Mesenchymal stem cell (in vitro differentiated cells and primary cell): ENCODE measurements at regions not wholly inside any gene's neighbourhood (a gene's known extent, or its start where the extent isn't known, plus 50 kb on each side); places are given as distances from the start of the nearest gene placed in this dataset.

Source experiments
- DNase-seq: peaks from one replicate; pipeline ENCODE4 v3.0.0-alpha.2; 2013
- H2AFZ ChIP-seq: one replicate; pipeline ENCODE4 v1.6.1; 2013; ENCODE audit warnings: low read depth, mild to moderate bottlenecking, control low read depth, inconsistent platforms, low read length, moderate library complexity
- H2AK5ac ChIP-seq: 2 replicates; pipeline ENCODE4 v1.6.1; 2013; ENCODE audit warnings: low read length, moderate library complexity, mild to moderate bottlenecking, inconsistent platforms; ENCODE audit not compliant: severe bottlenecking
- H2BK120ac ChIP-seq: one replicate; pipeline ENCODE4 v1.6.1; 2013; ENCODE audit warnings: low read depth, mild to moderate bottlenecking, inconsistent platforms, low read length, moderate library complexity
- H2BK12ac ChIP-seq, 2 experiments: one replicate each; pipeline ENCODE4 v1.6.1; 2013; ENCODE audit warnings: inconsistent platforms in 2 of 2, low read length in 2 of 2, mild to moderate bottlenecking in 2 of 2, moderate library complexity in 2 of 2, control low read depth in 1 of 2
- H2BK15ac ChIP-seq: one replicate; pipeline ENCODE4 v1.6.1; 2013; ENCODE audit warnings: mild to moderate bottlenecking, low read depth, inconsistent platforms; ENCODE audit not compliant: poor library complexity, severe bottlenecking
- H2BK5ac ChIP-seq: 2 replicates; pipeline ENCODE4 v1.6.1; 2013; ENCODE audit warnings: low read depth, mild to moderate bottlenecking, low read length, control low read depth, inconsistent platforms; ENCODE audit not compliant: poor library complexity, severe bottlenecking
- H3K14ac ChIP-seq, 2 experiments: one replicate each; pipeline ENCODE4 v1.6.1; 2013; ENCODE audit warnings: inconsistent platforms in 2 of 2, low read length in 2 of 2, control low read depth in 1 of 2, mild to moderate bottlenecking in 1 of 2, moderate library complexity in 1 of 2
- H3K18ac ChIP-seq, 2 experiments: one replicate each; pipeline ENCODE4 v1.6.1; 2013; ENCODE audit warnings: inconsistent platforms in 2 of 2, low read length in 2 of 2, control low read depth in 1 of 2, low read depth in 1 of 2, mild to moderate bottlenecking in 1 of 2
- H3K23ac ChIP-seq, 2 experiments: one replicate each; pipeline ENCODE4 v1.6.1; 2013; ENCODE audit warnings: inconsistent platforms in 2 of 2, low read length in 2 of 2, mild to moderate bottlenecking in 2 of 2, moderate library complexity in 2 of 2, control low read depth in 1 of 2
- H3K27ac ChIP-seq: 2 replicates; pipeline ENCODE4 v1.5.1; 2013; ENCODE audit warnings: mild to moderate bottlenecking, moderate library complexity, low read length, control low read depth, inconsistent platforms; ENCODE audit not compliant: poor library complexity, severe bottlenecking
- H3K27me3 ChIP-seq, 2 experiments: 2 replicates each; pipeline versions ENCODE4 v1.6.1 to v1.7.0; 2013; ENCODE audit warnings: low read length in 2 of 2, mild to moderate bottlenecking in 2 of 2, moderate library complexity in 2 of 2, control low read depth in 1 of 2, inconsistent platforms in 1 of 2; ENCODE audit not compliant: control insufficient read depth in 1 of 2, insufficient read depth in 1 of 2
- H3K36me3 ChIP-seq, 2 experiments: 2 replicates each; pipeline versions ENCODE4 v1.6.1 to v1.7.0; 2013; ENCODE audit warnings: low read length in 2 of 2, control low read depth in 1 of 2, inconsistent platforms in 1 of 2, low read depth in 1 of 2, mild to moderate bottlenecking in 1 of 2; ENCODE audit not compliant: insufficient read depth in 2 of 2, control insufficient read depth in 1 of 2
- H3K4ac ChIP-seq, 2 experiments: one replicate each; pipeline ENCODE4 v1.6.1; 2013; ENCODE audit warnings: inconsistent platforms in 2 of 2, low read length in 2 of 2, mild to moderate bottlenecking in 2 of 2, moderate library complexity in 2 of 2, control low read depth in 1 of 2, low read depth in 1 of 2
- H3K4me1 ChIP-seq: 2 replicates; pipeline ENCODE4 v1.6.1; 2013; ENCODE audit warnings: low read depth, low read length, control low read depth; ENCODE audit not compliant: control insufficient read depth, insufficient read depth
- H3K4me2 ChIP-seq: 2 replicates; pipeline ENCODE4 v1.6.1; 2013; ENCODE audit warnings: low read length, mild to moderate bottlenecking, inconsistent platforms; ENCODE audit not compliant: poor library complexity, severe bottlenecking
- H3K4me3 ChIP-seq, 2 experiments: 2 replicates each; pipeline versions ENCODE4 v1.5.1 to v1.7.0; 2013; ENCODE audit warnings: low read length in 2 of 2, mild to moderate bottlenecking in 2 of 2, control low read depth in 1 of 2, low read depth in 1 of 2; ENCODE audit not compliant: insufficient read depth in 1 of 2
- H3K79me1 ChIP-seq: replicated peaks from 2 replicates; pipeline ENCODE4 v1.6.1; 2013; ENCODE audit warnings: mild to moderate bottlenecking, control low read depth, low read length, inconsistent platforms; ENCODE audit not compliant: poor library complexity, severe bottlenecking
- H3K9ac ChIP-seq: 2 replicates; pipeline ENCODE4 v1.7.0; 2013; ENCODE audit warnings: mild to moderate bottlenecking, low read length, moderate library complexity
- H3K9me3 ChIP-seq: 2 replicates; pipeline ENCODE4 v1.7.0; 2013; ENCODE audit warnings: mild to moderate bottlenecking, low read length; ENCODE audit not compliant: control insufficient read depth
- H4K8ac ChIP-seq: one replicate; pipeline ENCODE4 v1.6.1; 2013; ENCODE audit warnings: inconsistent platforms, mild to moderate bottlenecking, low read length, moderate library complexity
- H4K91ac ChIP-seq: one replicate; pipeline ENCODE4 v1.6.1; 2013; ENCODE audit warnings: mild to moderate bottlenecking, low read length, inconsistent platforms
- WGBS: methylation state at CpG from one replicate; pipeline ENCODE4 v1.1.7; 2013; ENCODE audit warnings: mixed read lengths; 5-methylcytosine and 5-hydroxymethylcytosine counted together

DNA sequence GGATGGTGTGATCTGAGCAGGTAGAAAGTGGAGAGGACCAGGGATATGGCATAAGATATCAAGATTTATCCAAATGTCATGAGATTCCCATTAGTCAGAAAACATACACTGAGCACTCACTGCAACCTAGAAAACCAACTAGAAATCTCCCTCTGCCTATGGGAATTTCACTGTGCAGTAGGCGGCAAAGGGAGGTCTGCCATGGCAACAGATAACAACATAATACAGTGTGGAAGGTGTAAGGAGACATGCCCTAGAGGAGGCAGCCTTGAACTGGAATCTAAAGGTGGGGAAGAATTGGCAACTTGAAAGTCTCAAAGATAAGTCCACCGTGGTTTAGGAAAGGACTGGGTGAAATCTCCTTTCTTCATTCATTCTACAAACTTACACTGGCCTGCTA lies 238.4 kb downstream of the ATG4C start:
- Histone ChIP-seq H2BK15ac (no peak overlapping the region), H3K23ac (no peak overlapping the region), H3K4ac (no peak overlapping the region), H2BK5ac (no peak overlapping the region), H3K14ac (no peak overlapping the region), H3K4me2 (no peak overlapping the region), H2BK120ac (no peak overlapping the region), H3K18ac (no peak overlapping the region), H2AFZ (no peak overlapping the region), H3K27me3 (peaks cover 0 to 6% of the 10 kb centered on the region in 2 experiments), H3K79me1 (no peaks in the 10 kb centered on the region), H3K9me3 (no peaks in the 10 kb centered on the region), H2AK5ac (no peak overlapping the region), H4K91ac (no peak overlapping the region), H3K4me1 (peaks cover 2% of the 10 kb centered on the region), H3K27ac (no peak overlapping the region), H4K8ac (no peak overlapping the region), H2BK12ac (no peak overlapping the region), H3K9ac (no peak overlapping the region), H3K36me3 (no peaks in the 10 kb centered on the region), H3K4me3 (no peak overlapping the region)
- DNase-seq, result no peak
- no CpG with 5 or more reads among the region's 2 CpGs for WGBS

DNA sequence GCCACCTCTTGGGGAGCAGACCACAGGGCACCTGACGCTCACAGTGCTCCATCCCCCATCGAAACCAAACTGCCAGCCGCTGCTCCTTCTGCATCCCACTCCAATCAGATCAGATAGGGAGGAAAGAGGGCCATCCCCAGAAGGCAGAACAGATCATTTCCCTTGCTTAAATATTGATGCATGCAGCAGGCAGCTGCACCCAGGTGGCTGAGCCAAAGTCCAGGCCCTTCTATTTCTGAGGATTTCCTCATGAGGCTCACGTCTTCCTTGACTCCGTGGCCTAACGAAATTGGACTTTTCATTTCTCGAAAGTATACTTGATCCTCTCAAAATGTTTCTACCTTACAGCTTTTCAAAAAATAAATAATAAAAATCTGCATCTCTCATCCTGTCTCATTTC lies 239.2 kb downstream of the ATG4C start:
- Histone ChIP-seq H4K91ac (no peak overlapping the region), H3K23ac (no peak overlapping the region), H3K4ac (no peak overlapping the region), H3K18ac (no peak overlapping the region), H3K79me1 (no peaks in the 10 kb centered on the region), H3K4me1 (peaks cover 2% of the 10 kb centered on the region), H3K27me3 (peaks cover 0 to 6% of the 10 kb centered on the region in 2 experiments), H2BK12ac (no peak overlapping the region), H2BK120ac (no peak overlapping the region), H3K36me3 (no peaks in the 10 kb centered on the region), H3K27ac (no peak overlapping the region), H2BK15ac (no peak overlapping the region), H3K4me2 (no peak overlapping the region), H3K4me3 (no peak overlapping the region), H2AK5ac (no peak overlapping the region), H3K14ac (no peak overlapping the region), H2AFZ (no peak overlapping the region), H3K9me3 (no peaks in the 10 kb centered on the region), H4K8ac (no peak overlapping the region), H3K9ac (no peak overlapping the region), H2BK5ac (no peak overlapping the region)
- DNase-seq, result no peak
- WGBS, result 80% methylated on average over 7 of the region's 7 CpGs

DNA sequence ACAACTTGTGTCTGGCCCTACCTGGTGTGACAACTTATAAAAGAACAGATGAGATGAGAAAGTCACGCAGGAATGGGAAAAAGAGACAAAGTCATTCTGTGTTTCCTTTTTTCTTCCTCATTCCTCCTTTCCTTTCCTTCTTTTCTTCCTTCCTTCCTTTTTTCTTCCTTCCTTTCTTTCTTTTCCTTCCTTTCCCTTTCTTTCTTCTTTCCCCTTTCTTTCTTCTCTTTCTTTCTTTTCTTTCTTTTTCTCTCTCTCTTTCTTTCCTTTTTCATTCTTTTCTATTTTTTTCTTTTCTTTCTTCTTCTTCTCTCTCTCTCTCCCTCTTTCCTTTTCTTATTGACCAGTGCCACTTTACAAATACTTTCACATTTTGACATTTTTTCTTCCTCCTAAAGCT lies 239.7 kb downstream of the ATG4C start:
- 87% methylated on average over 1 of the region's 1 CpG for WGBS
- H3K14ac ChIP-seq, result no peak overlapping the region
- no peak overlapping the region for H2AFZ ChIP-seq
- H3K9me3 ChIP-seq, result no peaks in the 10 kb centered on the region
- H3K79me1 ChIP-seq, result no peaks in the 10 kb centered on the region
- H3K36me3 ChIP-seq, result no peaks in the 10 kb centered on the region
- no peak overlapping the region for H2BK120ac ChIP-seq
- no peak overlapping the region for H2BK12ac ChIP-seq
- no peak overlapping the region for H3K23ac ChIP-seq
- DNase-seq, result no peak
- H3K4me1 ChIP-seq, result peaks cover 2% of the 10 kb centered on the region
- H3K27ac ChIP-seq, result no peak overlapping the region
- no peak overlapping the region for H3K4me2 ChIP-seq
- H4K8ac ChIP-seq, result no peak overlapping the region
- peaks cover 0 to 6% of the 10 kb centered on the region in 2 experiments for H3K27me3 ChIP-seq
- no peak overlapping the region for H3K4ac ChIP-seq
- no peak overlapping the region for H3K4me3 ChIP-seq
- H2BK5ac ChIP-seq, result no peak overlapping the region
- H2BK15ac ChIP-seq, result no peak overlapping the region
- H3K18ac ChIP-seq, result no peak overlapping the region
- H2AK5ac ChIP-seq, result no peak overlapping the region
- H4K91ac ChIP-seq, result no peak overlapping the region
- H3K9ac ChIP-seq, result no peak overlapping the region

DNA sequence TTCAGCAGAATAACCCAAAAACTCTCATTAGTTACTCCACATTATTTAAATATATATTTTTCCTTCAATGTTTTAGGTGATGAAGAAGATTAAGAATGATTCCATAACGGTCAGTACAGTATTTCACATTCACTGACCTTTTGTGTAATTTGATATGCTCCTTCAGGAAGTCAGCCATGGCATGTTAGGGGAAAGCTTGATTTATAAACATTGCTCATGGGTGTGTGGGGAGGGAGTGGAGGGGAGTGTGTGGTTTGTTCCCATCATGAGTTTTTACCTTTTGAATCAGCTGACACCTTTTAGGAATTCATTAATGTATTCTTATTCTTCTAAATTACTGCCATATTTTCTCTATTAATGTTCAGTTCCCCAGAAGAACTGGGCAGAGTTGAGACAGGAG lies 240.2 kb downstream of the ATG4C start:
- Histone ChIP-seq H4K91ac (no peak overlapping the region), H3K4me3 (no peak overlapping the region), H3K27me3 (peaks cover 0 to 7% of the 10 kb centered on the region in 2 experiments), H2BK12ac (no peak overlapping the region), H3K27ac (no peak overlapping the region), H3K9ac (no peak overlapping the region), H3K9me3 (no peaks in the 10 kb centered on the region), H2AFZ (no peak overlapping the region), H3K4me2 (no peak overlapping the region), H3K4ac (no peak overlapping the region), H3K36me3 (no peaks in the 10 kb centered on the region), H2AK5ac (no peak overlapping the region), H3K14ac (no peak overlapping the region), H3K4me1 (peaks cover 2% of the 10 kb centered on the region), H3K79me1 (no peaks in the 10 kb centered on the region), H3K23ac (no peak overlapping the region), H2BK120ac (no peak overlapping the region), H3K18ac (no peak overlapping the region), H4K8ac (no peak overlapping the region), H2BK15ac (no peak overlapping the region), H2BK5ac (no peak overlapping the region)
- 29% methylated on average over 1 of the region's 1 CpG for WGBS
- no peak for DNase-seq
